ENCODE measurements at regions not wholly inside any gene's neighbourhood (a gene's known extent, or its start where the extent isn't known, plus 50 kb on each side); places are given as distances from the start of the nearest gene placed in this dataset.
"Not testable (repeated sequence)": the region's sequence is repeated elsewhere in the genome, so short reads cannot be mapped to it uniquely, and the experiment has no call there.

- not testable (repeated sequence) for TF ChIP-seq ZFP3 (CRISPR knock-in tag; IDR thresholded peaks at IDR 0.05); ARNTL (CRISPR knock-in tag; IDR thresholded peaks at IDR 0.05; ENCODE audit: borderline replicate concordance, low read depth); OSR1 (CRISPR knock-in tag; IDR thresholded peaks at IDR 0.05); ISL1 (CRISPR knock-in tag; IDR thresholded peaks at IDR 0.05); ZNF565 (CRISPR knock-in tag; conservative IDR thresholded peaks at IDR 0.05; ENCODE audit: low read depth); PATZ1 (CRISPR knock-in tag; IDR thresholded peaks at IDR 0.05; ENCODE audit: borderline replicate concordance); ZFP30 (CRISPR knock-in tag; IDR thresholded peaks at IDR 0.05); RARB (CRISPR knock-in tag; IDR thresholded peaks at IDR 0.05)
These were observed 64.6 kb upstream of the ZSCAN2 start for GRCh38 chr15:84536181-84536580.
